Breast epithelium (tissue), 3 donors: ENCODE measurements at regions not wholly inside any gene's neighbourhood (a gene's known extent, or its start where the extent isn't known, plus 50 kb on each side); places are given as distances from the start of the nearest gene placed in this dataset.

Experiments
- CTCF ChIP-seq, 3 donors: fragments of 450-650 bp; IDR thresholded peaks; one replicate each; pipeline ENCODE4 v1.5.1; 2016 to 2017; ENCODE audit warnings: antibody characterized with exemption in 3 of 3, mild to moderate bottlenecking in 3 of 3, moderate library complexity in 3 of 3
- POLR2A ChIP-seq: fragments of 450-650 bp; IDR thresholded peaks from one replicate; pipeline ENCODE4 v1.6.1; 2016; ENCODE audit warnings: antibody characterized with exemption, mild to moderate bottlenecking, moderate library complexity
- POLR2AphosphoS5 ChIP-seq, 3 donors: sonication (generic); formaldehyde crosslinking; IDR thresholded peaks; one replicate each; pipeline ENCODE4 v1.6.1; 2017; ENCODE audit warnings: antibody characterized with exemption in 3 of 3

GRCh38 chr4:55727746-55728145 is 91.6 kb upstream of the NMU start:
- TF ChIP-seq CTCF (IDR thresholded peaks at IDR 0.05) = no peak
- no peak for TF ChIP-seq POLR2AphosphoS5 (IDR thresholded peaks at IDR 0.05)
- TF ChIP-seq POLR2A = no peak
